ENCODE measurements at regions not wholly inside any gene's neighbourhood (a gene's known extent, or its start where the extent isn't known, plus 50 kb on each side); places are given as distances from the start of the nearest gene placed in this dataset.
A peak's percentile ranks its signal among the peaks of the same experiment; 100 is the strongest.

DNA sequence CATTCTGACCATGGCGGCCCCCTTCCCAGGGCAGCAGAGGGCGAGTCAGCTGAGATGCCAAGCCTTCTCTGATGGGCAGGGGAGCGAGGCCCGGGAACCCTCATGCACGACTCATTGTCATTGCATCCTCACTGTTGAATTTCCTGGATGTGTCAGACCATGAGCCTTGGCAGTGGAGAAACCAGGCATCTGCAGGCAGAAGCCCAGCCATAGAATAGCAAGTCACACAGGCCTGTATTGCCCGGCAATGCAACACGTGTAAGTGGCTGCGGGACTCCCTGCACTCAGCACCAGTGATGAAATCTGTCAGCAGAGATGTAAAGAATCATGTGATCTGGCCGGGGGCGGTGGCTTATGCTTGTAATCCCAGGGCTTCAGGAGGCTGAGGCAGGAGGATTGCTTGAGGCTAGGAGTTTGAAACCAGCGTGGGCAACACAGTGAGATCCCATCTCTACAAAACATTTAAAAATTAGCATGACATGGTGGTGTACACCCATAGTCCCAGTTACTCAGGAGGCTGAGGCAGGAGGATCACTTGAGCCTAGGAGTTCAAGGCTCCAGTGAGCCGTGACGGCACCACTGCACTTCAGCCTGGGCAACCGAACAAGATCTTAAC lies 199.7 kb downstream of the KATNAL1 start:
- no peak overlapping the region for H3K4me3 ChIP-seq (ENCODE audit: extremely low read depth, insufficient read depth, low read length, poor library complexity, severe bottlenecking)
- H3K9me3 ChIP-seq (ENCODE audit: control insufficient read depth, low read length), result no peaks in the 10 kb centered on the region
- H3K4me1 ChIP-seq (ENCODE audit: control insufficient read depth, insufficient read depth, low read length, poor library complexity, severe bottlenecking), result peaks cover 15% of the 10 kb centered on the region
- H3K27ac ChIP-seq (ENCODE audit: low read depth, low read length, severe bottlenecking), result peak overlapping the region; percentile 25
- no peaks in the 10 kb centered on the region for H3K36me3 ChIP-seq (ENCODE audit: control insufficient read depth, insufficient read depth, low read length)
- WGBS, 2 experiments (ENCODE audit: insufficient coverage in 2 of 2), result 86 to 96% methylated on average over 10 to 12 of the region's 14 CpGs

DNA sequence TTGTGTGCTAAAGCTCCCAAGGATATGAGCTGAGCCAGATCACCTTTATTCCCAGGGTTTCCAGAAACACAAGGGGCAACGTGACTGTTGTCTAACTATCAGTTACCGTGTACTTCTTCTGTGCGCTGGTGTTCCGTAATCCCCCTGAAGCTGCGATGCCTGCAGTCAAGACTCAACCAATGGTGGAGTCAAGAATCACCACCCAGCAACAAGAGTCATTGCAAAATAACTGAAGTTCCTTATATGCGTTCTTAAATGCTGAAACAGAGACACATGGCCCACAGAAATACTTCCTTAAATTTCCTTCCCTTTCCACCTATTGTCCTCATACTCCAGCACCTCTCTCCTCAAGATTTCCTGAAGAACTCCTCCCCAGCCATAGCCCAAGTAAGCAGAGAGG lies 200.2 kb downstream of the KATNAL1 start:
- WGBS, 2 experiments (ENCODE audit: insufficient coverage in 2 of 2), result 94 to 97% methylated on average over 6 of the region's 6 CpGs
- Histone ChIP-seq H3K27ac (ENCODE audit: low read depth, low read length, severe bottlenecking) (no peak overlapping the region), H3K4me1 (ENCODE audit: control insufficient read depth, insufficient read depth, low read length, poor library complexity, severe bottlenecking) (peaks cover 15% of the 10 kb centered on the region), H3K36me3 (ENCODE audit: control insufficient read depth, insufficient read depth, low read length) (no peaks in the 10 kb centered on the region), H3K4me3 (ENCODE audit: extremely low read depth, insufficient read depth, low read length, poor library complexity, severe bottlenecking) (no peak overlapping the region), H3K9me3 (ENCODE audit: control insufficient read depth, low read length) (no peaks in the 10 kb centered on the region)

DNA sequence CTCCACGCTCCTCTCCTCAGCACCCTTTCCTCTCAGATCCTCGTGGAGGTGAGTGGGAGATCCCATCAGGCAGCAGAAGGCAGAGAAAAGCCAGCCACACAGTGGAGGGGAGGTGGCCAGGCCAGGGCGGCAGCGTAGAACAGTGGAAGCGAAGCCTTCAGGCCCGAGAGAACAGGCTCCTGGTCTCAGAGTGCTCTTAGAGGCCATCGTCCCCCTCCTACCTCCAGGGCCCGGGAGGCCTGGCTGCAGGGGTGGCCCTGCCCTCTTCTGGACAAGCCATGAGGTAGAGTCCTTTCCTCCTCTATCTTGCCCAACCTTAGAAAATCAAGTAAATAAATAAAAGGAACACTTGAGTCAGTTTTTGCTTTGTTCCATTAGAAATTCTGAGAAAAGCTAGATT lies 202.0 kb downstream of the KATNAL1 start:
- 87 to 88% methylated on average over 4 to 5 of the region's 8 CpGs for WGBS, 2 experiments (ENCODE audit: insufficient coverage in 2 of 2)
- Histone ChIP-seq H3K36me3 (ENCODE audit: control insufficient read depth, insufficient read depth, low read length) (no peaks in the 10 kb centered on the region), H3K4me3 (ENCODE audit: extremely low read depth, insufficient read depth, low read length, poor library complexity, severe bottlenecking) (no peak overlapping the region), H3K27ac (ENCODE audit: low read depth, low read length, severe bottlenecking) (no peak overlapping the region), H3K4me1 (ENCODE audit: control insufficient read depth, insufficient read depth, low read length, poor library complexity, severe bottlenecking) (peaks cover 11% of the 10 kb centered on the region), H3K9me3 (ENCODE audit: control insufficient read depth, low read length) (no peaks in the 10 kb centered on the region)

DNA sequence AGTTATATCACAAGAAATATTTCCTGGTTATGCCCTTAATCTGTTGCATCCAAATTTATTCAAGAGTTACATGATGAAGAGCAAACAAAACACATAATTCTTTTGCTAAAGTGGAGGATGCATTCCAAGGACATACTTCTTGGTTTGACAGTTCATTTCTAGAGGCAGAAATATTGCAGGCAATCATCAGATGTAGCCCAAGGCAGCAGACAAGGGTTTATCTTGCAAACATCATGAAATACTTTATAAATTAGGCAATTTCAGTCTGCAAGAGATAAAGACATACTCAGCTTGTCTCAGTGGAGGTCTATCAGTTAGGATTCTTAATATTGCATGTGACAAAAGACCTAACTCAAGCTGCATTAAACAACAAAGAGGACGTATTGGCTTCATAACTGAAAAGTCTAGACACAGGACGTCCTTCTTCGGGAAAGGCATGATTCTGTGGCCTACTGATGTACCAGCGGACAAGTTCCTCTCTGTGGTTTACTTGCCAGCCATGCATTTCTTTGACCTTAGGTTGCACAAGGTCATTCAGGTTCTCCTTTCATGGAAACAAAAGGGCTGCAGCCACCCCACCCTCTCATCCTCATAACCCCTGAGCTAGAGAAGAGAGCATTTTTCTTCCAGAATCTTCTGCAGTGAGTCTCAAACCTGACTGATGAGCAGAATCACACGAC lies 204.1 kb downstream of the KATNAL1 start:
- H3K36me3 ChIP-seq (ENCODE audit: control insufficient read depth, insufficient read depth, low read length), result no peaks in the 10 kb centered on the region
- 94 to 96% methylated on average over 4 of the region's 5 CpGs for WGBS, 2 experiments (ENCODE audit: insufficient coverage in 2 of 2)
- H3K27ac ChIP-seq (ENCODE audit: low read depth, low read length, severe bottlenecking), result no peak overlapping the region
- H3K4me3 ChIP-seq (ENCODE audit: extremely low read depth, insufficient read depth, low read length, poor library complexity, severe bottlenecking), result no peak overlapping the region
- no peaks in the 10 kb centered on the region for H3K9me3 ChIP-seq (ENCODE audit: control insufficient read depth, low read length)
- peaks cover 11% of the 10 kb centered on the region for H3K4me1 ChIP-seq (ENCODE audit: control insufficient read depth, insufficient read depth, low read length, poor library complexity, severe bottlenecking)

DNA sequence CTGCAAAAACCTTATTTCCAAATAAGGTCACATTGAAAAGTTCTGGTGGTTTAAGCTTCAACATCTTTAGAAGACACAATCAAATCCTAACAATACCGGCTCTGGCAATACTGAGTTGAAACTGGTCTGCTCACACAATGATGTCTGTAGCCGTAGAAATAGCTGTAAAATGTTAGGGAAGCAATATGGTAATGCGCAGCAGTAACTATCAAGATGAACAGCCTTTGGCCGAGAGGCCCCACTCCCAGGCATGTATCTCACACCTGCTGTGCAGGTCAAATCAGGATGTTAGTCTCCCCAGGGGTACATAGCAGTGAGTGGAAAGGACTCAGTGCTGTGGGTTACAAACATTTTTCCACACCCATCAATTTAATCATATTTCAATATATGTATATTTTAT lies 207.1 kb downstream of the KATNAL1 start:
- no peak overlapping the region for H3K4me3 ChIP-seq (ENCODE audit: extremely low read depth, insufficient read depth, low read length, poor library complexity, severe bottlenecking)
- WGBS, 2 experiments (ENCODE audit: insufficient coverage in 2 of 2), result no CpG with 5 or more reads among the region's 4 CpGs
- H3K4me1 ChIP-seq (ENCODE audit: control insufficient read depth, insufficient read depth, low read length, poor library complexity, severe bottlenecking), result peaks cover 6% of the 10 kb centered on the region
- no peaks in the 10 kb centered on the region for H3K36me3 ChIP-seq (ENCODE audit: control insufficient read depth, insufficient read depth, low read length)
- no peak overlapping the region for H3K27ac ChIP-seq (ENCODE audit: low read depth, low read length, severe bottlenecking)
- no peaks in the 10 kb centered on the region for H3K9me3 ChIP-seq (ENCODE audit: control insufficient read depth, low read length)

DNA sequence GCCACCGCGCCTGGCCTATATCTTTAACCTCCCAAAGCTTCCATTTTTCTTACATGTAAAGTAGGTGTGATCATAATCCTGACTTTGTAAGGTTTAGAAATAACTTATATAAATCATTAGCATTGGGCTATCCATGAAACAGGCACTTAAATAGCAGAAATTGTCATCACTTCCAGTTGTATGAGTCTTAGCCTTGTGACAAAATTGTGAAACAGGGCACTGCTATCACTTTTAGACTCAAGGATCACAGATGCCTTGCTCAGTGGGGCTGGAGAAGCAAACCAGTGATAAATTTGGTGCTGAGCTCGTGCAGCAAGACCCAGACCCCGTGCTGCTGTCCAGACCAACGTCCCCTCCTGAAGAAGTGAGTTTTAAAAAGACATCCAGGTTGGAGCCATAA lies 209.7 kb downstream of the KATNAL1 start:
- H3K27ac ChIP-seq (ENCODE audit: low read depth, low read length, severe bottlenecking), result no peak overlapping the region
- no peaks in the 10 kb centered on the region for H3K4me1 ChIP-seq (ENCODE audit: control insufficient read depth, insufficient read depth, low read length, poor library complexity, severe bottlenecking)
- 62 to 82% methylated on average over 2 to 3 of the region's 5 CpGs for WGBS, 2 experiments (ENCODE audit: insufficient coverage in 2 of 2)
- no peaks in the 10 kb centered on the region for H3K9me3 ChIP-seq (ENCODE audit: control insufficient read depth, low read length)
- H3K36me3 ChIP-seq (ENCODE audit: control insufficient read depth, insufficient read depth, low read length), result no peaks in the 10 kb centered on the region
- H3K4me3 ChIP-seq (ENCODE audit: extremely low read depth, insufficient read depth, low read length, poor library complexity, severe bottlenecking), result no peak overlapping the region

DNA sequence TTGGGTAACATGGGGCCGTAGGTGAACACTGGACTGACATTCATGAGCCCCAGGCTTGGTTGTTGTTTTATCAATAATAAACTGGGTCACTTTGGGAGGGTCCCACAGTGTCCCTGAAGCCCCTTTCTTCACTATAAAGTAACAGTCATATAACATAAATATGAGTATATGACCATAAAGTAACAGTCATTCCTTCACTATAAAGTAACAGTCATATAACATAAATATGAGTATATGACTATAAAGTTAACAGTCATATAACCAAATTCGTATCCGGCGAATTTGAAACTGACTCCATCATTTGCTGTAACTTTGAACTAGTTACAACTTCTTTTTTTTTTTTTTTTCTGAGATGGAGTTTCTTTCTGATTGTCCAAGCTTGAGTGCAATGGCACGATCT lies 210.3 kb downstream of the KATNAL1 start:
- H3K9me3 ChIP-seq (ENCODE audit: control insufficient read depth, low read length), result no peaks in the 10 kb centered on the region
- WGBS, 2 experiments (ENCODE audit: insufficient coverage in 2 of 2), result 60 to 94% methylated on average over 1 to 4 of the region's 5 CpGs
- H3K4me3 ChIP-seq (ENCODE audit: extremely low read depth, insufficient read depth, low read length, poor library complexity, severe bottlenecking), result no peak overlapping the region
- no peak overlapping the region for H3K27ac ChIP-seq (ENCODE audit: low read depth, low read length, severe bottlenecking)
- no peaks in the 10 kb centered on the region for H3K4me1 ChIP-seq (ENCODE audit: control insufficient read depth, insufficient read depth, low read length, poor library complexity, severe bottlenecking)
- H3K36me3 ChIP-seq (ENCODE audit: control insufficient read depth, insufficient read depth, low read length), result no peaks in the 10 kb centered on the region

DNA sequence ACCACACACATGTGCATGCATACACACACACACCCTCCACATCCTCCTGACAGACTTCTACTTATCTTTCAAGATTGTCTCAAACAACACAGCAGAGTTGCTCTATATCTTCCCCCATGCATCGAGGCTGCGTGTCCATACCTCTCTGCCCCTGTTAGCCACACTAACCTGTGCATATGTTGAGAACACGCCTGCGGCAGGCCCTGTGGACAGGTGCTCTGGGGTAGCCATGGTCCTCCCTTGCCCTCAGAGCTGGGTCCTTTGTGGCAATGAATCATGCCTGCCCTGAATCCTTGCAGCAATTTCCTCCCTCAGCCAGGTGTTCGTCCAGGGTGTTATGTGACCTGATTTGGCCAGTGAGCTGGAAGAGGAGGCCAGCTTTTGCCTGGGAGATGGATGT lies 213.3 kb downstream of the KATNAL1 start:
- no peaks in the 10 kb centered on the region for H3K4me1 ChIP-seq (ENCODE audit: control insufficient read depth, insufficient read depth, low read length, poor library complexity, severe bottlenecking)
- no peak overlapping the region for H3K27ac ChIP-seq (ENCODE audit: low read depth, low read length, severe bottlenecking)
- no peaks in the 10 kb centered on the region for H3K36me3 ChIP-seq (ENCODE audit: control insufficient read depth, insufficient read depth, low read length)
- WGBS, 2 experiments (ENCODE audit: insufficient coverage in 2 of 2), result 91 to 97% methylated on average over 4 to 5 of the region's 5 CpGs
- no peak overlapping the region for H3K4me3 ChIP-seq (ENCODE audit: extremely low read depth, insufficient read depth, low read length, poor library complexity, severe bottlenecking)
- no peaks in the 10 kb centered on the region for H3K9me3 ChIP-seq (ENCODE audit: control insufficient read depth, low read length)

DNA sequence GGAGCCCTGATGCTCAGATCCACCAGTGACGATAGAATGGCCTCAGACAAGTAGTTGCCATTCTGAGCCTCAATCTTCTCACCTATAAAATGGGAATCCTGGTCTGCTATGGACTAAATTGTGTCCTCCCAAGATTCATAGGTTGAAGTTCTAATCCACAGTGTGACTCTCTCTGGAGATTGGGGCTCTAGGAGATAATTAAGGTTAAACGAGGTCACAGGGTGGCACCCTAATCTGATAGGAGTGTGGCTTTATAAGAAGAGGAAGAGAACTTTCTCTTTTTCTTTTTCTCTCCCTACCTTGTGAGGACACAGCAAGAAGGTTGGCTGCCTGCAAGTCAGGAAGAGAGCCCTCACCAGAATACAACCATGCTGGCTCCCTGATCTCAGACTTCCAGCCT lies 214.1 kb downstream of the KATNAL1 start:
- Histone ChIP-seq H3K4me3 (ENCODE audit: extremely low read depth, insufficient read depth, low read length, poor library complexity, severe bottlenecking) (no peak overlapping the region), H3K9me3 (ENCODE audit: control insufficient read depth, low read length) (no peaks in the 10 kb centered on the region), H3K4me1 (ENCODE audit: control insufficient read depth, insufficient read depth, low read length, poor library complexity, severe bottlenecking) (no peaks in the 10 kb centered on the region), H3K36me3 (ENCODE audit: control insufficient read depth, insufficient read depth, low read length) (no peaks in the 10 kb centered on the region), H3K27ac (ENCODE audit: low read depth, low read length, severe bottlenecking) (no peak overlapping the region)
- WGBS, 2 experiments (ENCODE audit: insufficient coverage in 2 of 2), result 92 to 100% methylated on average over 1 to 2 of the region's 2 CpGs

DNA sequence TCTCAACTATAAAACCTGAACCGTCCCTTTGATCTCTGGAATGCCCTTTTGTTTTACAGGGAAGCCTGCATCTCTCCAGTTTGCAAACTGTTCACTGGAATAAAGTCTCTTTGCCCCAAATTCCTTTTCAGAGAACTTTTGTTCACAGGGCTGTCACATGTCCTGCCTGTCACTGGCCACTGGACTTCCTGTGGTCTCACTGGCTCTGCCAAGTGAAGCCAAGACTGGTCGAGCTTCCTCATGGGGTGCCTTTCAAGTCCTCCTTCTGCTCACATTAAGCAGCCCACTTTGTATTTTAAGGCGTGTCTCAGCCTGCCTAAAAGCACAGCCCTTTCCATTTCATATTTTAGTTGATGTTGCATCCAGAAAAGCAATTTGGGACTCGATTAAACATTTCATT lies 215.7 kb downstream of the KATNAL1 start:
- WGBS, 2 experiments (ENCODE audit: insufficient coverage in 2 of 2), result 67 to 85% methylated on average over 3 of the region's 4 CpGs

DNA sequence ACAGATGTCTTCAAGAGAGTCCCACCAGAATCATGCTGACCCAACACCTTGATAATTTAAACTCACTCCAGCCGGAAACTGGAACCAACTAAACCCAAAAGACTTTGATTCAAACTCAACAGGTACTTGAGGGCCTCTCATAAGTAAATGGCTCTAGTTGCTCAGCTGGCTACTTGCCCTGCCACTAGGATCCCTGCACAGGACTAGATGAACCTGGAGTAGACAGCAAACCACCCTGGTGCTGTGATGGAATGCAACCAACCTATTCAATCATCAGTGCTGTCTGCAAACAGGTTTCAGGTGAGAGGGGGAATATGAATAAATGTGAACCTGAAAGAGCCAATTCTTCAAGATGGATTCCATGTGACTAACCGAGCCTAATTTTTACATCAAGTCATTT lies 216.3 kb downstream of the KATNAL1 start:
- WGBS, 2 experiments (ENCODE audit: insufficient coverage in 2 of 2), result 100% methylated on average over 2 of the region's 2 CpGs
- H3K4me3 ChIP-seq (ENCODE audit: extremely low read depth, insufficient read depth, low read length, poor library complexity, severe bottlenecking), result no peak overlapping the region
- no peaks in the 10 kb centered on the region for H3K36me3 ChIP-seq (ENCODE audit: control insufficient read depth, insufficient read depth, low read length)

More for the DNA sequence above, 215.7 kb downstream of the KATNAL1 start:
- no peaks in the 10 kb centered on the region for H3K9me3 ChIP-seq (ENCODE audit: control insufficient read depth, low read length)
- H3K4me1 ChIP-seq (ENCODE audit: control insufficient read depth, insufficient read depth, low read length, poor library complexity, severe bottlenecking), result no peaks in the 10 kb centered on the region
- H3K4me3 ChIP-seq (ENCODE audit: extremely low read depth, insufficient read depth, low read length, poor library complexity, severe bottlenecking), result no peak overlapping the region
- no peaks in the 10 kb centered on the region for H3K36me3 ChIP-seq (ENCODE audit: control insufficient read depth, insufficient read depth, low read length)
- no peak overlapping the region for H3K27ac ChIP-seq (ENCODE audit: low read depth, low read length, severe bottlenecking)

More for the DNA sequence above, 216.3 kb downstream of the KATNAL1 start:
- no peaks in the 10 kb centered on the region for H3K9me3 ChIP-seq (ENCODE audit: control insufficient read depth, low read length)
- H3K27ac ChIP-seq (ENCODE audit: low read depth, low read length, severe bottlenecking), result no peak overlapping the region
- H3K4me1 ChIP-seq (ENCODE audit: control insufficient read depth, insufficient read depth, low read length, poor library complexity, severe bottlenecking), result no peaks in the 10 kb centered on the region
